Mesenchymal stem cell (in vitro differentiated cells and primary cell): ENCODE measurements at regions not wholly inside any gene's neighbourhood (a gene's known extent, or its start where the extent isn't known, plus 50 kb on each side); places are given as distances from the start of the nearest gene placed in this dataset.

ENCODE experiments used
- DNase-seq: peaks from one replicate; pipeline ENCODE4 v3.0.0-alpha.2; 2013
- H2AFZ ChIP-seq: one replicate; pipeline ENCODE4 v1.6.1; 2013; ENCODE audit warnings: low read depth, mild to moderate bottlenecking, control low read depth, inconsistent platforms, low read length, moderate library complexity
- H2AK5ac ChIP-seq: 2 replicates; pipeline ENCODE4 v1.6.1; 2013; ENCODE audit warnings: low read length, moderate library complexity, mild to moderate bottlenecking, inconsistent platforms; ENCODE audit not compliant: severe bottlenecking
- H2BK120ac ChIP-seq: one replicate; pipeline ENCODE4 v1.6.1; 2013; ENCODE audit warnings: low read depth, mild to moderate bottlenecking, inconsistent platforms, low read length, moderate library complexity
- H2BK12ac ChIP-seq, 2 experiments: one replicate each; pipeline ENCODE4 v1.6.1; 2013; ENCODE audit warnings: inconsistent platforms in 2 of 2, low read length in 2 of 2, mild to moderate bottlenecking in 2 of 2, moderate library complexity in 2 of 2, control low read depth in 1 of 2
- H2BK15ac ChIP-seq: one replicate; pipeline ENCODE4 v1.6.1; 2013; ENCODE audit warnings: mild to moderate bottlenecking, low read depth, inconsistent platforms; ENCODE audit not compliant: poor library complexity, severe bottlenecking
- H2BK5ac ChIP-seq: 2 replicates; pipeline ENCODE4 v1.6.1; 2013; ENCODE audit warnings: low read depth, mild to moderate bottlenecking, low read length, control low read depth, inconsistent platforms; ENCODE audit not compliant: poor library complexity, severe bottlenecking
- H3K14ac ChIP-seq, 2 experiments: one replicate each; pipeline ENCODE4 v1.6.1; 2013; ENCODE audit warnings: inconsistent platforms in 2 of 2, low read length in 2 of 2, control low read depth in 1 of 2, mild to moderate bottlenecking in 1 of 2, moderate library complexity in 1 of 2
- H3K18ac ChIP-seq, 2 experiments: one replicate each; pipeline ENCODE4 v1.6.1; 2013; ENCODE audit warnings: inconsistent platforms in 2 of 2, low read length in 2 of 2, control low read depth in 1 of 2, low read depth in 1 of 2, mild to moderate bottlenecking in 1 of 2
- H3K23ac ChIP-seq, 2 experiments: one replicate each; pipeline ENCODE4 v1.6.1; 2013; ENCODE audit warnings: inconsistent platforms in 2 of 2, low read length in 2 of 2, mild to moderate bottlenecking in 2 of 2, moderate library complexity in 2 of 2, control low read depth in 1 of 2
- H3K27ac ChIP-seq: 2 replicates; pipeline ENCODE4 v1.5.1; 2013; ENCODE audit warnings: mild to moderate bottlenecking, moderate library complexity, low read length, control low read depth, inconsistent platforms; ENCODE audit not compliant: poor library complexity, severe bottlenecking
- H3K27me3 ChIP-seq, 2 experiments: 2 replicates each; pipeline versions ENCODE4 v1.6.1 to v1.7.0; 2013; ENCODE audit warnings: low read length in 2 of 2, mild to moderate bottlenecking in 2 of 2, moderate library complexity in 2 of 2, control low read depth in 1 of 2, inconsistent platforms in 1 of 2; ENCODE audit not compliant: control insufficient read depth in 1 of 2, insufficient read depth in 1 of 2
- H3K36me3 ChIP-seq, 2 experiments: 2 replicates each; pipeline versions ENCODE4 v1.6.1 to v1.7.0; 2013; ENCODE audit warnings: low read length in 2 of 2, control low read depth in 1 of 2, inconsistent platforms in 1 of 2, low read depth in 1 of 2, mild to moderate bottlenecking in 1 of 2; ENCODE audit not compliant: insufficient read depth in 2 of 2, control insufficient read depth in 1 of 2
- H3K4ac ChIP-seq, 2 experiments: one replicate each; pipeline ENCODE4 v1.6.1; 2013; ENCODE audit warnings: inconsistent platforms in 2 of 2, low read length in 2 of 2, mild to moderate bottlenecking in 2 of 2, moderate library complexity in 2 of 2, control low read depth in 1 of 2, low read depth in 1 of 2
- H3K4me1 ChIP-seq: 2 replicates; pipeline ENCODE4 v1.6.1; 2013; ENCODE audit warnings: low read depth, low read length, control low read depth; ENCODE audit not compliant: control insufficient read depth, insufficient read depth
- H3K4me2 ChIP-seq: 2 replicates; pipeline ENCODE4 v1.6.1; 2013; ENCODE audit warnings: low read length, mild to moderate bottlenecking, inconsistent platforms; ENCODE audit not compliant: poor library complexity, severe bottlenecking
- H3K4me3 ChIP-seq, 2 experiments: 2 replicates each; pipeline versions ENCODE4 v1.5.1 to v1.7.0; 2013; ENCODE audit warnings: low read length in 2 of 2, mild to moderate bottlenecking in 2 of 2, control low read depth in 1 of 2, low read depth in 1 of 2; ENCODE audit not compliant: insufficient read depth in 1 of 2
- H3K79me1 ChIP-seq: replicated peaks from 2 replicates; pipeline ENCODE4 v1.6.1; 2013; ENCODE audit warnings: mild to moderate bottlenecking, control low read depth, low read length, inconsistent platforms; ENCODE audit not compliant: poor library complexity, severe bottlenecking
- H3K9ac ChIP-seq: 2 replicates; pipeline ENCODE4 v1.7.0; 2013; ENCODE audit warnings: mild to moderate bottlenecking, low read length, moderate library complexity
- H3K9me3 ChIP-seq: 2 replicates; pipeline ENCODE4 v1.7.0; 2013; ENCODE audit warnings: mild to moderate bottlenecking, low read length; ENCODE audit not compliant: control insufficient read depth
- H4K8ac ChIP-seq: one replicate; pipeline ENCODE4 v1.6.1; 2013; ENCODE audit warnings: inconsistent platforms, mild to moderate bottlenecking, low read length, moderate library complexity
- H4K91ac ChIP-seq: one replicate; pipeline ENCODE4 v1.6.1; 2013; ENCODE audit warnings: mild to moderate bottlenecking, low read length, inconsistent platforms
- WGBS: methylation state at CpG from one replicate; pipeline ENCODE4 v1.1.7; 2013; ENCODE audit warnings: mixed read lengths; 5-methylcytosine and 5-hydroxymethylcytosine counted together

GRCh38 chr1:181152892-181153633 lies 64.6 kb downstream of the IER5 start:
- peak overlapping the region; percentile 77 for H3K9ac ChIP-seq
- H4K91ac ChIP-seq, result peak overlapping the region; percentile 11
- H2BK12ac ChIP-seq, result peak overlapping the region in 1 of 2 experiments; percentile 40
- no peaks in the 10 kb centered on the region for H3K36me3 ChIP-seq
- no peaks in the 10 kb centered on the region for H3K79me1 ChIP-seq
- no peak overlapping the region for H2AK5ac ChIP-seq
- H3K23ac ChIP-seq, result no peak overlapping the region
- peak overlapping the region in 1 of 2 experiments; percentile 26 for H3K4me3 ChIP-seq
- peak overlapping the region; percentile 46 for H2AFZ ChIP-seq
- H3K4me1 ChIP-seq, result peaks cover 5% of the 10 kb centered on the region
- H3K18ac ChIP-seq, result peak overlapping the region in 1 of 2 experiments; percentile 60
- no peak overlapping the region for H3K4ac ChIP-seq
- peak; percentile 76 for DNase-seq
- H3K27ac ChIP-seq, result no peak overlapping the region
- no peaks in the 10 kb centered on the region for H3K27me3 ChIP-seq
- no peak overlapping the region for H2BK15ac ChIP-seq
- no peak overlapping the region for H2BK120ac ChIP-seq
- H4K8ac ChIP-seq, result peak overlapping the region; percentile 75
- peak overlapping the region in 1 of 2 experiments; percentile 1 for H3K14ac ChIP-seq
- H3K4me2 ChIP-seq, result no peak overlapping the region
- no peaks in the 10 kb centered on the region for H3K9me3 ChIP-seq
- no peak overlapping the region for H2BK5ac ChIP-seq
- WGBS, result 28% methylated on average over 14 of the region's 16 CpGs

GRCh38 chr1:181153634-181153961 lies 65.1 kb downstream of the IER5 start:
- WGBS, result 90% methylated on average over 2 of the region's 2 CpGs
- Histone ChIP-seq H3K27ac (no peak overlapping the region), H2BK5ac (no peak overlapping the region), H3K23ac (no peak overlapping the region), H2BK12ac (peak overlapping the region in 1 of 2 experiments; percentile 40), H2AK5ac (no peak overlapping the region), H3K4me2 (no peak overlapping the region), H2BK120ac (no peak overlapping the region), H3K4me1 (peaks cover 5% of the 10 kb centered on the region), H3K9ac (no peak overlapping the region), H3K79me1 (no peaks in the 10 kb centered on the region), H3K36me3 (no peaks in the 10 kb centered on the region), H3K27me3 (no peaks in the 10 kb centered on the region), H2AFZ (no peak overlapping the region), H3K4ac (no peak overlapping the region), H3K18ac (peak overlapping the region in 1 of 2 experiments; percentile 4), H4K8ac (no peak overlapping the region), H4K91ac (no peak overlapping the region), H3K9me3 (no peaks in the 10 kb centered on the region), H3K4me3 (no peak overlapping the region), H2BK15ac (no peak overlapping the region), H3K14ac (no peak overlapping the region)
- DNase-seq, result no peak

- Histone ChIP-seq H3K4me2 (no peak overlapping the region), H3K18ac (no peak overlapping the region), H3K4me1 (peaks cover 13% of the 10 kb centered on the region), H2BK120ac (no peak overlapping the region), H3K23ac (no peak overlapping the region), H4K8ac (no peak overlapping the region), H3K27ac (no peak overlapping the region), H3K27me3 (no peaks in the 10 kb centered on the region), H4K91ac (no peak overlapping the region), H3K4ac (no peak overlapping the region), H3K4me3 (no peak overlapping the region), H2BK15ac (no peak overlapping the region), H3K9me3 (no peaks in the 10 kb centered on the region), H3K9ac (no peak overlapping the region), H3K14ac (no peak overlapping the region), H2AK5ac (no peak overlapping the region), H3K36me3 (no peaks in the 10 kb centered on the region), H2AFZ (no peak overlapping the region), H2BK5ac (no peak overlapping the region), H3K79me1 (no peaks in the 10 kb centered on the region), H2BK12ac (no peak overlapping the region)
- DNase-seq, result no peak
- WGBS, result 72% methylated on average over 1 of the region's 2 CpGs
Measured at GRCh38 chr1:181155339-181155738, 66.8 kb downstream of the IER5 start.

- no peak overlapping the region for H3K9ac ChIP-seq
- H3K36me3 ChIP-seq, result no peaks in the 10 kb centered on the region
- H3K79me1 ChIP-seq, result no peaks in the 10 kb centered on the region
- no peak overlapping the region for H3K4me3 ChIP-seq
- H3K4ac ChIP-seq, result no peak overlapping the region
- H3K4me1 ChIP-seq, result peaks cover 10% of the 10 kb centered on the region
- H3K27me3 ChIP-seq, result no peaks in the 10 kb centered on the region
- no peak overlapping the region for H2BK15ac ChIP-seq
- no peak for DNase-seq
- H3K18ac ChIP-seq, result no peak overlapping the region
- H2BK5ac ChIP-seq, result no peak overlapping the region
- no peak overlapping the region for H3K27ac ChIP-seq
- H2BK12ac ChIP-seq, result no peak overlapping the region
- no peak overlapping the region for H4K91ac ChIP-seq
- H3K23ac ChIP-seq, result no peak overlapping the region
- H3K4me2 ChIP-seq, result no peak overlapping the region
- no peak overlapping the region for H2AFZ ChIP-seq
- H4K8ac ChIP-seq, result peak overlapping the region; percentile 27
- H3K9me3 ChIP-seq, result peaks cover 17% of the 10 kb centered on the region
- no peak overlapping the region for H3K14ac ChIP-seq
- no peak overlapping the region for H2BK120ac ChIP-seq
- WGBS, result 83% methylated on average over 10 of the region's 10 CpGs
- H2AK5ac ChIP-seq, result no peak overlapping the region
Measured at GRCh38 chr1:181159451-181160140, 71.1 kb downstream of the IER5 start.
